Hematopoietic multipotent progenitor cell treated with erythropoietin and hydrocortisone succinate and interleukin-3 and kit ligand, for 6 days (in vitro differentiated cells): ENCODE measurements at regions not wholly inside any gene's neighbourhood (a gene's known extent, or its start where the extent isn't known, plus 50 kb on each side); places are given as distances from the start of the nearest gene placed in this dataset.
A peak's percentile ranks its signal among the peaks of the same experiment; 100 is the strongest.

Experiments
- DNase-seq: peaks from one replicate; pipeline ENCODE4 v3.0.0-alpha.2; 2015

- no peak for DNase-seq
Measured at GRCh38 chr18:42561521-42561920, 554.0 kb downstream of the RIT2 start.

DNA sequence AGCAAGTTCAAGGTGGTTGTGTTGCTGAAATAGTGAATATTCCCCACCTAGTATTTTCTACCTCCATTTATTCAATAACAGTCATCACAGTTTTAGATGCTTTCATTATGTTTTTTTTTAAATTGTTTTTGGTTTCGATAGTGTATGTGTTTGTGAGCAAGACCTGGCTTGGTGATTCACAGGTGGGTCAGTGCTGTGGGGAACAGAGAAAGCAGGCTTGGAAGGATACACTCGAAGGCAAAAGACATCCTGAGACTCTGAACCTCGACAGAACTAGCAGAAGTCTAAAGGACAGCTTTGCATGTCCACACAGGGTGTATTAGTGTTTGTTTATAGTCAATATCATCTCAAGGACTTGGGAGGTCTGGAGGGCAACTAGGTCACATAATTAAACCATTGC is 551.5 kb downstream of the RIT2 start:
- no peak for DNase-seq

DNA sequence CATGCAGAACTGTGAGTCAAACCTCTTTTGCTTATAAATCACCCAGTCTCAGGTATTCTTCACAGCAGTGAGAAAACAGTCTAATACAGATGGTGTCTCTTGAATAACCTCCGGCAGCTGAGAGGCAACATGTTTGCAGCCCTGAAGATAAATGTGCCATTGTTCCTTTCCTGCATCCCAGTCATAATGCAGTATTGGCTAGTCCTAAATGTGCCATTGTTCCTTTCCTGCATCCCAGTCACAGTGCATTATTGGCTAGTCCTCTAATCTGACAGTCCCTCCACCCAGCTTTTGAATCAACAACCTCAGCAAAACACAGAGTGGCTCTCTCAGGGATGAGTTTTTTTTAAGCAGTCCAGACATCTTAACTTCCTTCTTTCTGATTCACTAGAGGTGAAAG is 550.7 kb downstream of the RIT2 start:
- no peak for DNase-seq

DNA sequence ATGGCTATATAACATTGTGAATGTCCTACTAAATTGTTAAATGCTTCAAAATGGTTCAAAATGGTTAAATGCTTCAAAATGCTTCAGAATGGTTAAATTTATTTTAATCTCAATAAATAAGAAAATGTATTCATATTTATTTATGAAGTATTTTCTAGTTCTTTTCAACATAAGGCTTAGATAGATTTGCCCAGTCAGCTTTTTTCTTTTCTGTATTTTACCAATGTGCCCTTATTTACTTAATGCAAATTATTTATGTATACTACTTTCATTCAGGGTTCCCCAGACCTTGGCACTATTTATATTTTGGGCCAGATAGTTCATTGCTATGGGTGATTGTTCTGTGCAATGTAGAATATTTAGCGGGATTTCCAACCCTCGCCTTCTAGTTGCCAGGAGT is 546.7 kb downstream of the RIT2 start:
- no peak for DNase-seq

DNA sequence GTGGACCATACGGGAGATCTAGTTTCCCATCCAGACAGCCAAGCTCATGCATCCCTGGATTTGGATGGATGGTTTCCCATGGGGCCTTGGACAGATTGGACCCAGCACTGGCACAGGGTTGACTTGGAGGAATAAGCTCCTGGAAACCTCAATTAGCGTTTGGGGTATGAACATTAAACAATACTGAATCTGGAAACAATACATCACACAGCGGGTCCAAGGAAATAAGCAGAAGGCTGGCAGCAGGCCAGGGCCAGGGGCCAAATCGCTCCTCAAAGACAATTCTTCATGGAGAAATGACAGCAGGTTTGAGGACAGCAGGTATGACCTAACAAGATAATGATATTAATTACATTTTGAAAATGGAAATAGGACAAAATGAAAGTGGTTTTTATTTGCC is 540.6 kb downstream of the RIT2 start:
- no peak for DNase-seq

GRCh38 chr18:42576124-42576523 is 539.4 kb downstream of the RIT2 start:
- DNase-seq: no peak

GRCh38 chr18:42578792-42579191 is 536.7 kb downstream of the RIT2 start:
- DNase-seq: no peak

- DNase-seq: no peak
Measured at GRCh38 chr18:42582266-42582665, 533.2 kb downstream of the RIT2 start.

GRCh38 chr18:42583283-42583731 is 532.2 kb downstream of the RIT2 start:
- DNase-seq: no peak

DNA sequence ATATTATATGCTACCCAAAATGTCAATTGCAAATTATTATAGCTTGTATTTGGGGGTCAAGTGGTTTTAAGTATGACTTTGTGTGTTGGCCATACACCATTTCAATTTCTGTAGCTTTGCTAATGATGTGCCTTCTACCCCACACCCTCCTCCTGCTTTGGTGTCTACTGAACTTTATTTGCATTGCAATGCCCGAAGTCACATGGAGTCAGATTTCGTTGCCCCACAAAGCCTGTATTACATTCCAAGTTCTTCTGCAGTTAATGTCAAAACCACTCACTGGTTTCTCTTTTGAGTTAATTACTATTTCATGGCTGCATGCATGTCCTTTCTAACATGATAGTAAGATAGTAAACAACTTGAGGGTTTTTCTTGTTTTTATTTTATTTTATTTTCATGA is 528.9 kb downstream of the RIT2 start:
- no peak for DNase-seq

DNA sequence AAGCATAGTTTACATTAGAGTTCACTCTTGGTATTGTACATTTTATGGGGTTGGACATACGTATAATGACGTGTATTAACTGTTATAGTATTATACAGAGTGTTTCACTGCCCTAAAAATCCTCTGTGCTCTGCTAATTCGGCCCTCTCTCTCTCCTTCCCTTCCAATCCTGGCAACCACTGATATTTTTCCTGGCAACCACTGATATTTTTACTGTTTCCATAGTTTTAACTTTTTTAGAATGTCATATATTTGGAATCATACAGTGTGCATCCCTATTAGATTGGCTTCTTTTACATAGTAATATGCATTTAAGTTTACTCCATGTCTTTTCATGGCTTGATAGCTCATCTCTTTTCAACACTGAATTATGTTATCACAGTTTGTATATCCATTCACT is 526.7 kb downstream of the RIT2 start:
- no peak for DNase-seq

GRCh38 chr18:42604820-42605219 is 510.7 kb downstream of the RIT2 start:
- DNase-seq: no peak

DNA sequence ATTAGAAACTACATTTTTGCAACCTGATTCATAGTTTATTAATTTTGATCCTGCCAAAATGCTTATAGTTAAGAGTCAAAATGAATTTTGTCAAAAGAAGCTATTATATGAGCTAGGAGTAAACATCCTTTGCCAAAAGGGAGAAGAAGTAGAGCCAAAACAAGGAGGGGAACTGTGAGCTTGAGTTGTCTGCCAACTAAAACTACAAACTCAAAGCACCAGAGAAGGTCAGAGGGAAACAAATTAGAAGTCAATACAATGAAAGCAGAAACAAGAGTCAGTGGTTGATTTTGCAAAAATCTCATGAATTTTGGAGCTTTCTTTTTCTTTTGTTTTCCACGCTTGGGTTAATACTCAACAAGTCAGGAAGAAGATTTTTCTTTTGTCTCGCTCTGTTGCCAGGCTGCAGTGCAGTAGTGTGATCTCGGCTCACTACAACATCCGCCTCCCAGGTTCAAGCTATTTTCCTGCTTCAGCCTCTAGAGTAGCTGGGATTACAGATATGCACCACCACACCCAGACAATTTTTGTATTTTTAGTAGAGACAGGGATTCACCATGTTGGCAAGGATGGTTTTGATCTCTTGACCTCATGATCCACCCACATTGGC is 508.5 kb downstream of the RIT2 start:
- DNase-seq: no peak

DNA sequence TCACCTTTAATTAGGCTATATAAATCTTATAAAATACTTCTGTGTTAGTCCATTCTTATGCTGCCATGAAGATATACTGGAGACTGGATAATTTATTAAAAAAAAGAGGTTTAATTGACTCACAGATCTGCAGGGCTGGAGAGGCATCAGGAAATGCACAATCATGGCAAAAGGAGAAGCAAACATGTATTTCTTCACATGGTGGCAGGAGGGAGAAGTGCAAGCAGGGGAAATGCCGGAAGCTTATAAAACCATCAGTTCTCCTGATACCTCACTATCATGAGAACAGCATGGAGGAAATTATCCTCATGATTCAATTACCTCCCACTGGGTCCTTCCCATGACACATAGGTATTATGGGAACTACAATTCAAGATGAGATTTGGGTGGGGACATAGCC is 504.4 kb downstream of the RIT2 start:
- no peak for DNase-seq

DNA sequence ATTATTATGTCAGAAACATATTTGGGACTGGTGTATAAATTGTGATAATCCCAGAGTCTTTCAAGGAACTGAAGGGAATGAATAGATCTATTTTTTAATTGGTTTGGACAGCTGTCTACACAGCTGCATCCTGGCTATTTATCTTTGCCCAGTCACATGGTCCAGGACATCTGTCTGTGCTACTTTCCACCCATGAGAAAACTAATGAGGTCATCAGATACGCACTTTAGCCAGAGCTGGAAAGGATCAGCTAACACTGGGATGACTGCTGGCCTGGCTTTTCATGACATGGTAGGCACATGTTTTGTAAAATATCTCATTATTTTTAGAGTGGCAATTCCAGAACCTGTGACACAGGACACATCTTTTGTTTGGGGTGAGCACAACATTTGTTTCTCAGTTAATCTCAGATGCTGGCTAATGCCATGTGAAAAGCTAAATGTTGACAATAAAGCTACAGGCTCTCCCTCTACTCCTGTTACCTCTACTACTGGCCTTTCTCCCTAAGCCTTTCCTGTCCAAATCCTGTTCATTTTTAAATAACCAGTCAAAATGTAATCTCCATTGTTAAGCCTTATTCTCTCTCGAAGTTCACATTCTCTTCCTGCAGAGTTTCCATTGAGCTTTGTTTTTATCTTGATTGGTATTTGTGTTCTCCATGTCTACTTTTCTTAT is 500.7 kb downstream of the RIT2 start:
- no peak for DNase-seq

- no peak for DNase-seq
Measured at GRCh38 chr18:42617221-42617620, 498.3 kb downstream of the RIT2 start.

- DNase-seq: no peak
Measured at GRCh38 chr18:42619771-42620170, 495.7 kb downstream of the RIT2 start.

DNA sequence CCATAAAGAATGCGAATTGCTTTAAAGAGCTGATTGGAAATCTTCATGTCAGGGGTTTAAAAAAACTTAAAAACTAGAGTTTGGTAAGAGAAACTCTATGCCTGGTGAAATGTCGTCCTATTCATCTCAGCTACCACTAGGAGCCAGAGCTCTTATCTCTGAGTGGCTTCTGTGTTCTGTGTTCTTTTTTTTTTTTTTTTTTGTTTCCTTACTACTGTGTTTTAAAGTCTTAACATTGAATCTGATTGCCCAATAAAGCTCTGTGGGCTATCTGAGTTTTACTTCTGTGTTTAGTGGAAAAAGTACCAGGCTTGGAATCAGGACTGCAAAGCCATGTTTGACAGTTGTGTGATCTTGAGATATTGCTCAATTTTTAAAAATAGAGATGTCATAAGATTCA is 494.8 kb downstream of the RIT2 start:
- peak; percentile 54 for DNase-seq

DNA sequence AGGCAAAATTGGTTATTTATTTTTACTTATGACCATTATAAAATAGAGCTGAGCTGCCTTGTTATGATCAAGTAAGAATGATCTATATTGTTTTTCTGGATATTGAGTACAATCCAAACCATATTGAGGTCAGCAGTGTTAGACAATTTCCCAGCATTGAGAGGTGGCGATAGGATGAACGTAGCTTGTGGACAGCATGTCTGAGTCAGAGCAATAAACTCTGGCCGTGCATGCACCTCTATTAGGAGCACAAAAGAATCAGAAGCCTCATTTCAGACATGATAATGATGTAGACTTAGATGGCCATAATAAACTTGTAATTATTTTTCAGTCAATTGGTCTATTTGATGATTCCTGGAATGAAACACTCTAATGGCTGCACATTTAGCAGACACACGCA is 491.6 kb downstream of the RIT2 start:
- DNase-seq: no peak

- DNase-seq: peak; percentile 21
Measured at GRCh38 chr18:42632801-42633200, 482.7 kb downstream of the RIT2 start.

DNA sequence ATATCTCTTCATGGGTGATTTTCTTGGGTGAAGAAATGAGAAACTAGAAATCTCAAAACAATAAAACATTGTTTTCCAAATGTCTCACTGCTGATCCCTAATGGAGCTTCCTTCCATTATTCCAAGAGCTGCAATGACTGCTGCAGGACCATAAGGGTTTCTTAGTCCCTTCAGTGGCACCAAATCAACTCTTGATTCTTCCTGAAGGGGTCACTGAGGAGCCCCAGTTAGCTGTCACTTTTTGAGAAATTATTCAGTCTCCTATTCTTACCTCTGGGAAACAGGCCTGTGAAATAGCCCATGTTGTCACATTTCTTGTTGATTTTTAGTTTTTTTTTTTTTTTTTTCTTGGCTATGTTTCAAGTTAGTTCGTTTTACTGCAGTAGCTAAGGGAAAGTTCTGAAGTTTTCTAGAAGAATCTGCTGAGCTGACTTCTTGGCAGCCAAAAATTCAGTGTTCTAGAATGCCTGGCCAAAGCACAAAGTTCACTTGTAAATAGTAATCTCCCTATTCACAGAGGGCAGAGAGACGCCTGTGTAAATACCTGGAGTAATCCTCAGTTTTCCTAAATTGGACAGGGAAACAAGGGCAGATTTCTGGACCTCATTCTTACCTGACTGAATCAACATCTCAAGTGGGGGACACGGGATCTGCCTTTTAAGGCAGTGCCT is 480.0 kb downstream of the RIT2 start:
- DNase-seq: no peak

- DNase-seq: no peak
Measured at GRCh38 chr18:42636309-42636708, 479.2 kb downstream of the RIT2 start.

GRCh38 chr18:42640160-42640559 is 475.3 kb downstream of the RIT2 start:
- no peak for DNase-seq

GRCh38 chr18:42641996-42642395 is 473.5 kb downstream of the RIT2 start:
- DNase-seq: no peak

DNA sequence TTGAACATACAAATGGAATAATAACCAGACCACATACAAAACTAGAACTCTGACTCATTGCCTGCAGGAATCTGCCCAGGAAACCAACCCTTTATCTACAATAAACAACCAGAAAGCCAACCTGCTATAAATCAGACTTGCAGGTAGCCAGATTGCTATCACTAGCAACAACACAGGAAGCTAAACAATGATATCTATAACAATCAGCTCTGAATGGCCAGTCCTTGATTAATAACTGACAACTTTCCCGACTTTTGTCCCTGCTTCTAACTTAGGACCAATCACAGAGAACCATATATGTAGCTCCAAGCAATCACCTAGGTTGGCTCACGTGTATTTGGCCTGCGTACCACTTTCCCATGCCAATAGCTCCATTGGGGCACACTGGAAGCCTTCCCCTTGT is 470.8 kb downstream of the RIT2 start:
- DNase-seq: no peak
